T-helper 2 cell treated with Interferon-gamma antibody and Interleukin-4, amounts not matched to agents 5 μg/mL and 100 μg/mL, for 36 hours (primary cell): ENCODE measurements at regions not wholly inside any gene's neighbourhood (a gene's known extent, or its start where the extent isn't known, plus 50 kb on each side); places are given as distances from the start of the nearest gene placed in this dataset.

Experiments
- DNase-seq: peaks from one replicate; pipeline ENCODE4 v3.0.0; 2021; ENCODE audit warnings: low spot score
- H3K27ac Mint-ChIP-seq: one replicate; pipeline ENCODE4 v1.8.0; 2021; ENCODE audit warnings: mild to moderate bottlenecking, mixed read lengths
- H3K27me3 Mint-ChIP-seq: one replicate; pipeline ENCODE4 v1.8.0; 2021; ENCODE audit warnings: low read depth, mixed read lengths
- H3K36me3 Mint-ChIP-seq: one replicate; pipeline ENCODE4 v1.8.0; 2021; ENCODE audit warnings: low read depth, mixed read lengths
- H3K4me1 Mint-ChIP-seq: one replicate; pipeline ENCODE4 v1.8.0; 2021; ENCODE audit warnings: low read depth, mixed read lengths
- H3K4me3 Mint-ChIP-seq: one replicate; pipeline ENCODE4 v1.8.0; 2022; ENCODE audit warnings: mild to moderate bottlenecking, moderate library complexity, mixed read lengths
- H3K9me3 Mint-ChIP-seq: one replicate; pipeline ENCODE4 v1.8.0; 2021; ENCODE audit warnings: mixed read lengths

GRCh38 chr14:42624980-42625761 is 1018.5 kb downstream of the LRFN5 start:
- Mint-ChIP-seq H3K4me3 (no peak overlapping the region), H3K4me1 (no peaks in the 10 kb centered on the region), H3K27me3 (no peaks in the 10 kb centered on the region), H3K9me3 (peaks cover 10% of the 10 kb centered on the region), H3K36me3 (no peaks in the 10 kb centered on the region), H3K27ac (no peak overlapping the region)
- no peak for DNase-seq

DNA sequence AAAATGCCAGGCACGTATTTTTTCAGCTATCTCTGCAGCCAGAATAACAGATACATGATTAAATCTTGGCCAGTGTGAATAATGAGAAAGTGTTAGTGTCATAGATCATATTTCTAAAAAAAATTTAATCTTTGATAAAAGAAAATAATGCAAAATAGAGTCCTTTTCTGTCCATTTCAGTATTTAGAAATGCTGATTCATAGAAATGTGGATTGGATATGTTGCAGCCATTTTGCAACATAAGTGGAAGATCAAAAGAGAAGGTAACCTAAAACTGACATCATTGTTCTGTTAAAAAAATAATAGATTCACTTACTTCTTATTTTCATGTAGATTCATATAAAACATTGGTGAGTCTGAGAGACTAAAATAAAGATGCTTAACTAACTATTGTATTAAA is 1010.3 kb downstream of the LRFN5 start:
- Mint-ChIP-seq H3K4me3 (no peak overlapping the region), H3K27ac (no peak overlapping the region), H3K27me3 (no peaks in the 10 kb centered on the region), H3K36me3 (no peaks in the 10 kb centered on the region), H3K9me3 (peaks cover 43% of the 10 kb centered on the region), H3K4me1 (no peaks in the 10 kb centered on the region)
- DNase-seq: no peak

DNA sequence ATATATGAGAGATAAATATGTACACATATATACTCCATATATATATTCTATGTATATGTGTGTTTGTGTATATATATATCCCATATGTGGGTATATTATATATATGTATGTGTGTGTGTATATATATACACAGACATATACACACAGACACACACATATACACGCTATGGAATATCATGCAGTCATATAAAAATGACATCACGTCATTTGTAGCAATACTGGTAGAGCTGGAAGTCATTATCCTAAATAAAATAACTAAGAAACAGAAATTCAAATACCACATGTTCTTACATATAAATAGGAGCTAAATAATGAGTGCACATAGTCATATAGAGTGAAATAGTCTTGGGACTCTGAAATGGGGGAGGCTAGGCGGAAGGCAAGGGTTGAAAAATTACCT is 1000.2 kb downstream of the LRFN5 start:
- H3K4me3 Mint-ChIP-seq: no peak overlapping the region
- no peaks in the 10 kb centered on the region for H3K4me1 Mint-ChIP-seq
- no peak for DNase-seq
- peaks cover 24% of the 10 kb centered on the region for H3K9me3 Mint-ChIP-seq
- H3K27me3 Mint-ChIP-seq: no peaks in the 10 kb centered on the region
- H3K36me3 Mint-ChIP-seq: no peaks in the 10 kb centered on the region
- no peak overlapping the region for H3K27ac Mint-ChIP-seq

DNA sequence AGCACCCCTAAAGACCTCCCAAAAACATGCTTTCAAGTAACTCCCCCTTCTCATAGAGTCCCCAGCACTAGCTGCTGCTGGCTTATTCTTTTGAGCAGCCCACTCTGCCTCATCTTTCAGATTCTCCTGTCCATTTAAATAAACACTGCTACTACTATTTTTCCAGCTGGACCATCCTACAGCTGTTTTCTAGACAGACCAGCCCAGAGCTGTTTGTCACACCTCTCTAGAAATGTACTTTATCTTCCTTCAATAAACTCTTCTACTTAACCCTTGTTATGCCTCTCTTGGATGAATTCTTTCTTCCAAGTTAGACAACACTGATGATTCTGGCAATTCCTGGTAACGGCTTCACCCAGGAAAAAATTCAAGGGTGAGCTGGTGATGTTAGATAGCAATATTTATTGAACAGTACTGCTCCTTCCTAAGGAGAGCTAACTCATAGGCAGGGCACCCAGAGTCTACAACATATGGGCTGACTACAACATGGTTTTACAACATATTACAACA is 995.7 kb downstream of the LRFN5 start:
- no peaks in the 10 kb centered on the region for H3K27me3 Mint-ChIP-seq
- DNase-seq: no peak
- no peak overlapping the region for H3K27ac Mint-ChIP-seq
- H3K9me3 Mint-ChIP-seq: peaks cover 43% of the 10 kb centered on the region
- no peaks in the 10 kb centered on the region for H3K36me3 Mint-ChIP-seq
- no peaks in the 10 kb centered on the region for H3K4me1 Mint-ChIP-seq
- H3K4me3 Mint-ChIP-seq: no peak overlapping the region

DNA sequence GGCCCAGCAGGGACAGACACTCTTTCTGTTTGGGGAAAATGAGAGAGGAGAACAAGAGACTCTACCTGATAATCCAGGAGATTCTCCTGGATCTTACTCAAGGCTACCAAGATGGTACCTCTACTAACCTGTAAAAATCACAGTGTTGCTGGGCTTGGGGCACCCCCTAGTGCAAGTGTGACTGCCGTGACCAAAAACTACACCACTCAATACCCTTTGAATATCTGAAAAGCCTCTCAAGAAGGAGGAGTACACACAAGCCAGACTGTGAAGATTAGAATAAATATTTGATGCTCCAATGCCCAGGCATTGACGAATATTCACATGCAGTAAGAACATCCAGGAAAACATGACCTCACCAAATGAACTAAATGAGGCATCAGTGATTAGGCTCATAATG is 965.4 kb downstream of the LRFN5 start:
- Mint-ChIP-seq H3K27ac (no peak overlapping the region), H3K27me3 (no peaks in the 10 kb centered on the region), H3K4me1 (no peaks in the 10 kb centered on the region), H3K36me3 (no peaks in the 10 kb centered on the region), H3K9me3 (peaks cover 57% of the 10 kb centered on the region), H3K4me3 (no peak overlapping the region)
- no peak for DNase-seq

GRCh38 chr14:42569227-42569626 is 962.6 kb downstream of the LRFN5 start:
- H3K36me3 Mint-ChIP-seq: no peaks in the 10 kb centered on the region
- H3K27me3 Mint-ChIP-seq: no peaks in the 10 kb centered on the region
- H3K9me3 Mint-ChIP-seq: peaks cover 50% of the 10 kb centered on the region
- H3K4me3 Mint-ChIP-seq: no peak overlapping the region
- H3K4me1 Mint-ChIP-seq: no peaks in the 10 kb centered on the region
- DNase-seq: no peak
- H3K27ac Mint-ChIP-seq: no peak overlapping the region

GRCh38 chr14:42565556-42565955 is 958.9 kb downstream of the LRFN5 start:
- H3K36me3 Mint-ChIP-seq: no peaks in the 10 kb centered on the region
- H3K4me3 Mint-ChIP-seq: no peak overlapping the region
- no peaks in the 10 kb centered on the region for H3K4me1 Mint-ChIP-seq
- peaks cover 48% of the 10 kb centered on the region for H3K9me3 Mint-ChIP-seq
- H3K27ac Mint-ChIP-seq: no peak overlapping the region
- H3K27me3 Mint-ChIP-seq: no peaks in the 10 kb centered on the region
- no peak for DNase-seq

- H3K27me3 Mint-ChIP-seq: no peaks in the 10 kb centered on the region
- no peak overlapping the region for H3K4me3 Mint-ChIP-seq
- no peak overlapping the region for H3K27ac Mint-ChIP-seq
- H3K36me3 Mint-ChIP-seq: no peaks in the 10 kb centered on the region
- DNase-seq: no peak
- H3K9me3 Mint-ChIP-seq: peaks cover 50% of the 10 kb centered on the region
- H3K4me1 Mint-ChIP-seq: no peaks in the 10 kb centered on the region
Observed at GRCh38 chr14:42563313-42563712, 956.6 kb downstream of the LRFN5 start.

DNA sequence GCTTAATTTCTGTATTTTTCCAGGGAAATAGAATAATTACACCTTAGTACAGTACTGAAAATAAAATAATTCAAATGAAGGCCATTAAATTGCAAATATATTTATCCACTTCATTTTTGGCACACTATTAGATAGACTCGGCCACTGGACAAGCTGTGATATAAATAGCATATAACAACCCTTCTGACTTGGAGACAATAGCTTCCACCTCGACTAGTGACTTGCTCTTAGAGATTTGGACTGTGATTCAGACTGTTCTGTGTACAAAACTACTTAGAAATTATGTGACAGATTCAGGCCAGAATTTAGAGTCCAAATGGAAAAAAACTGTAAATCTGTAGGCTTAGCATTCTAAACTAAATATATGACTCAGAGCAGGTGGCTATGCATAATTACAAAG is 949.9 kb downstream of the LRFN5 start:
- Mint-ChIP-seq H3K27me3 (no peaks in the 10 kb centered on the region), H3K9me3 (peaks cover 49% of the 10 kb centered on the region), H3K27ac (no peak overlapping the region), H3K36me3 (no peaks in the 10 kb centered on the region), H3K4me3 (no peak overlapping the region), H3K4me1 (no peaks in the 10 kb centered on the region)
- no peak for DNase-seq

DNA sequence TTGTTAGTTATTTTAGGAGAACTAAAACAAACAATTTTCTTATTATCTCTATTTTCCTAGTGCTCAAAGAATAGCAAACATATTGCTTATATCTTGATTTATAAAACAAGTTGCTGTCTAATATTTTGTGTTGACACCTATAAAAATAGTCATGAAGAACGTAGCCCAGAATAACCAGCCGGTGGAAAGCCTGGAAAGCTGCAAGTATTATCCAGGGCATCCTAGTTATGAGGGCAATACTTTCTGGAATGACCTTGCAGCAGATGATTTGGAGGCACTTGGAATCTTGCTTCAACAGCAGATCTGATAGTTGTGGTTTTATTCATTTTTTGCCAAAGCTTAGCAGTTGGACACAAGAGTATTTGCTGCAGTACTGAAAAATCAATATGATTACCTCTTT is 948.7 kb downstream of the LRFN5 start:
- Mint-ChIP-seq H3K4me1 (no peaks in the 10 kb centered on the region), H3K27ac (no peak overlapping the region), H3K36me3 (no peaks in the 10 kb centered on the region), H3K9me3 (peaks cover 51% of the 10 kb centered on the region), H3K27me3 (no peaks in the 10 kb centered on the region), H3K4me3 (no peak overlapping the region)
- DNase-seq: no peak

- Mint-ChIP-seq H3K27me3 (no peaks in the 10 kb centered on the region), H3K4me1 (no peaks in the 10 kb centered on the region), H3K27ac (no peak overlapping the region), H3K4me3 (no peak overlapping the region), H3K9me3 (peaks cover 51% of the 10 kb centered on the region), H3K36me3 (no peaks in the 10 kb centered on the region)
- no peak for DNase-seq
Observed at GRCh38 chr14:42554091-42554490, 947.4 kb downstream of the LRFN5 start.

DNA sequence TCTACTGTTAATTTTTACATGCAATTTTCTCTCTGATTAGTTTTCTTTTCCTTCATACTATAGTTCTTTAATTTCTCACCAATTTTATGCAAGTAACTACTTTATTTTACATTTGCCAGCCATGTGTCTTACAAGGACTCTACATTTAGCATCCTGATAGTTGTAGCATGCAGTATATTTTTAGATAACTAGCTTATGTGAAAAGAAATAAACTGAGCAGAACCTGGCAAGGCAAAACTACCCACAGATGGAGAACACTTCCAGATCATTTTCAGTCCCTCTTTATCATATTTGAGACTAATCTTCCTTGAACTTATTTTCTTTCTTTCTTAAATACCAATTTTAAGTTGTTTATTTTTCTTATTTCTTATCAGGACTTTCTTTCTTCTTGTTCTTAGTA is 943.6 kb downstream of the LRFN5 start:
- Mint-ChIP-seq H3K4me3 (no peak overlapping the region), H3K9me3 (peaks cover 46% of the 10 kb centered on the region), H3K27ac (no peak overlapping the region), H3K36me3 (no peaks in the 10 kb centered on the region), H3K4me1 (no peaks in the 10 kb centered on the region), H3K27me3 (no peaks in the 10 kb centered on the region)
- DNase-seq: no peak

DNA sequence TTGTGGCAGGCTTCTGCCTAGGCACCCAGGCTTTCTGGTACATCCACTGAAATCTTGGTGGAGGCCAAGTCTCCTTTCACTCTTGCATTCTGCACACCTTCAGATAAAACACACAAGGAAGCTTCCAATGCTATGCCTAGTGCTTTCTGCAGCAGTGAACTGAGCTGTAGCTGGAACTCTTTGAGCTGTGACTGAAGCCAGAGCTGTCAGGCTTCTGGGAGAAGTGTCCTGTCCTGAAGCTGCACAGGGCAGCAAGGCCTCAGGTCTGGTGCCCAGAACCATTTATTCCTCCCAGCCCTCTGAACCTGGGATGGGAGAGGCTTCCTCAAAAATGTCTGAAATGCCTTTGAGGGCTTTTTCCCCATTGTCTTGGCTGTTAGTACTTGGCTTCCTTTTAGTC is 941.7 kb downstream of the LRFN5 start:
- no peak for DNase-seq
- Mint-ChIP-seq H3K4me3 (no peak overlapping the region), H3K9me3 (peaks cover 48% of the 10 kb centered on the region), H3K4me1 (no peaks in the 10 kb centered on the region), H3K27ac (no peak overlapping the region), H3K36me3 (no peaks in the 10 kb centered on the region), H3K27me3 (no peaks in the 10 kb centered on the region)

DNA sequence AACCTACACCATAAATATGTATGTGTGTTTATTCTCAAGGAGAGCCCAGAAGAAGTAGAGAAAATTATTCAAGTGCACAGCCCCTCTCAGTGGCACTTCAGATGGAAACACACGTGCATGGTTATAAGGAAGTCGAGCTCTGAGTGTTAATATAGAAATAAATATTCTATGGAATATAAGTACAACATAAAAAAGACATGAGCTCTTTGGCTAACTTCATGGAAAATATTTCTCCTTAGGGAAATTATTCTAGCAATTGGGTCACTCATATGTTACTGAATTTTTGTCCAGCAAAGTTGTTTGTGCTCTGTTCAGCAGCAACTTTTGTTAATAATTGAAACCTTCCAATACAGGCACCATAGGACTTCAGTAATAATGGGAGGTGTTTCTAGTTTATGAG is 939.0 kb downstream of the LRFN5 start:
- Mint-ChIP-seq H3K27me3 (no peaks in the 10 kb centered on the region), H3K4me3 (no peak overlapping the region), H3K9me3 (peaks cover 46% of the 10 kb centered on the region), H3K4me1 (no peaks in the 10 kb centered on the region), H3K36me3 (no peaks in the 10 kb centered on the region), H3K27ac (no peak overlapping the region)
- DNase-seq: no peak

GRCh38 chr14:42541535-42542001 is 934.9 kb downstream of the LRFN5 start:
- Mint-ChIP-seq H3K9me3 (peaks cover 26% of the 10 kb centered on the region), H3K27me3 (no peaks in the 10 kb centered on the region), H3K36me3 (no peaks in the 10 kb centered on the region), H3K4me3 (no peak overlapping the region), H3K27ac (no peak overlapping the region), H3K4me1 (no peaks in the 10 kb centered on the region)
- no peak for DNase-seq
